ENCODE measurements at regions not wholly inside any gene's neighbourhood (a gene's known extent, or its start where the extent isn't known, plus 50 kb on each side); places are given as distances from the start of the nearest gene placed in this dataset.

- TF ChIP-seq TARDBP (IDR thresholded peaks at IDR 0.05) (no peak), SUZ12 (IDR thresholded peaks at IDR 0.05) (no peak), FOXA1 (IDR thresholded peaks at IDR 0.05) (no peak), BHLHE40 (IDR thresholded peaks at IDR 0.05; ENCODE audit: borderline replicate concordance) (no peak), ELF4 (IDR thresholded peaks at IDR 0.05) (no peak), CTBP1 (IDR thresholded peaks at IDR 0.05; ENCODE audit: borderline replicate concordance) (no peak), SP1 (IDR thresholded peaks at IDR 0.05) (no peak), FOXK2 (IDR thresholded peaks at IDR 0.05) (no peak), LEF1 (IDR thresholded peaks at IDR 0.05; ENCODE audit: borderline replicate concordance) (no peak)
- TF ChIP-seq, protein P1, sequence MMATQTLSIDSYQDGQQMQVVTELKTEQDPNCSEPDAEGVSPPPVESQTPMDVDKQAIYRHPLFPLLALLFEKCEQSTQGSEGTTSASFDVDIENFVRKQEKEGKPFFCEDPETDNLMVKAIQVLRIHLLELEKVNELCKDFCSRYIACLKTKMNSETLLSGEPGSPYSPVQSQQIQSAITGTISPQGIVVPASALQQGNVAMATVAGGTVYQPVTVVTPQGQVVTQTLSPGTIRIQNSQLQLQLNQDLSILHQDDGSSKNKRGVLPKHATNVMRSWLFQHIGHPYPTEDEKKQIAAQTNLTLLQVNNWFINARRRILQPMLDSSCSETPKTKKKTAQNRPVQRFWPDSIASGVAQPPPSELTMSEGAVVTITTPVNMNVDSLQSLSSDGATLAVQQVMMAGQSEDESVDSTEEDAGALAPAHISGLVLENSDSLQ (IDR thresholded peaks at IDR 0.05) = no peak
These were observed 175.5 kb downstream of the NECTIN3 start for GRCh38 chr3:111246967-111247760.

All from HEK293T (cell line).